ENCODE measurements at regions not wholly inside any gene's neighbourhood (a gene's known extent, or its start where the extent isn't known, plus 50 kb on each side); places are given as distances from the start of the nearest gene placed in this dataset.

DNA sequence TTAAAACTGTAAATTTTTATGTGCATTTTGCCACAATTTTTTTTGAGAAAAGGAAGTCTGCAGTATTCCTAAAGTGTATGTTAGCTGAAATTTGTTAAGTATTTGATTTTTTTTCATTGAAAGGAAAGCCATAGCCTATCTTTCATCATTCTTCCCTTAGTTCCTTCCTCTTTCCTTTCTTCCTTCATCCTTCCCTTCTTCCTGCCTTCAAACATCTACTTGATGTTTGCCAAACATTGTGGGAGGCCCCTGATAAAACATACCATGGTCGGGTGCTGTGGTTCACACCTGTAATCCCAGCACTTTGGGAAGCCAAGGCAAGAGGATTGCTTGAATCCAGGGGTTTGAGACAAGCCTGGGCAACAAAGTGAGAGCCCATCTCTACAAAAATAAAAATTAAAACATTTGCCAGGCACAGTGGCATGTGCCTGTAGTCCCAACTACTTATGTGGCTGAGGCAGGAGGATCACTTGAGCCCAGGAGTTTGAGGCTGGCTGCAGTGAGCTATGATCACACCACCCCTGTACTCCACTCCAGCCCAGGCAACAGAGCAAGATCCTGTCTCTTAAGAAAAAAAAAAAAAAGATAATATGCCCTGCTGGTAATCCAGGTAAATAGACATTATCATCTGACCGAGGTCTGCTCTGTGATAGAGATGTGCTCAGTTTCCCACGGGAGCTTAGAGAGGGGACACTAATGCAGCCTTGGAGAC, 62.9 kb upstream of the FOXN2 start:
- DNase-seq: no peak

DNA sequence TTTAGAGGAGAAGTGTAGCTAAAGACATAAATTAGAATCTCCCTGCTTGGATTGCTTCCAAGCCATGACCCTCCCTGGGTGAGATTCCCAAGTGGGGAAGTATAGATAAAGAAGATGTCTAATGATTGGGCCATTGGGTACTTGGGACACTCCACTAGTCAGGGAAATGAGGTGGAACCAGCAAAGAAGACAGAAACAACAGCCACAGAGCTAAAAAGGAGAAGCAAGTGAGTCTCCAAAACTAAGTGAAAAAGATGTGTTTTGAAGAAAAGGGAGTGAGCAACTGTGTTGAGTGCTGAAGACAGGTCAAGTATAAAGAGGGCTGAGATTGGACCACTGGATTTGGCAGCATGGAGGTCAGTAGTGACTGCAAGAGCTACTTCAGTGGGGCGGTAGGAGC, 61.2 kb upstream of the FOXN2 start:
- no peak for DNase-seq

DNA sequence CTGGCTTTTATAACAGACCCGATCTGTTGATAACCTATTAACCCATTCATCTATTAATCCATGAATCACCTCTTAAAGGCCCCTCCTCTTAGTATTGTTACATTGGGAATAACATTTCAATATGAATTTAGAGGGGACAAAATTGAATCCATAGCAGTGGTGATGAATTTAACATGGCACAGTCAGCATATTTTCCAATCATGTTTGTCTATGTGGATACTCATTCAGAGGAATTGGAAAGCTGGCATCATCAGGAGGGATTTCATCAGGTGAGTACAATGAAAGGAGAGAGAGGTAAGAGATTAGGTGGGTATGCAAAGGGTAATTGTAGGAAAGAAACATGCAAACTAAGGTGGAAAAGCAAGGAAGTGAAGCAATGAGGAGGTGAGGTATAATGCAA, 59.6 kb upstream of the FOXN2 start:
- no peak for DNase-seq

DNA sequence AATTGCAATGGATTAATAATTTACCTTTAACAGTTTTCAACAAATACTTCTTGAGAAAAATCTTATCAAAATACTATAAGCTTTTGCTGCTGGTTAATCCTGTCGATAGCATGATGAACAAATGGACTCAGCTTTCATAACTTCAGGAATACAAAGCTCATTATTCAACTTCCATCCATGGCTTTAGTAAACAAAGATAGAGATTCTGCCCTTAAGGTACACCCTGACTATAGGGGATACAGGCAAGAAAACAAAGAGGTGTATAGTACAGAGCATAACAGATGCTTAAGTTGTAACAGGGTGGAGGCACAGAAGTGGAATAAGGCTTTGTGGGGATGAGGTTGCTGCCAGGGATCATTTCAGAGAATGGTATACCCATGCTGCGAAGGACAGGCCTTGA, 57.0 kb upstream of the FOXN2 start:
- DNase-seq: no peak

DNA sequence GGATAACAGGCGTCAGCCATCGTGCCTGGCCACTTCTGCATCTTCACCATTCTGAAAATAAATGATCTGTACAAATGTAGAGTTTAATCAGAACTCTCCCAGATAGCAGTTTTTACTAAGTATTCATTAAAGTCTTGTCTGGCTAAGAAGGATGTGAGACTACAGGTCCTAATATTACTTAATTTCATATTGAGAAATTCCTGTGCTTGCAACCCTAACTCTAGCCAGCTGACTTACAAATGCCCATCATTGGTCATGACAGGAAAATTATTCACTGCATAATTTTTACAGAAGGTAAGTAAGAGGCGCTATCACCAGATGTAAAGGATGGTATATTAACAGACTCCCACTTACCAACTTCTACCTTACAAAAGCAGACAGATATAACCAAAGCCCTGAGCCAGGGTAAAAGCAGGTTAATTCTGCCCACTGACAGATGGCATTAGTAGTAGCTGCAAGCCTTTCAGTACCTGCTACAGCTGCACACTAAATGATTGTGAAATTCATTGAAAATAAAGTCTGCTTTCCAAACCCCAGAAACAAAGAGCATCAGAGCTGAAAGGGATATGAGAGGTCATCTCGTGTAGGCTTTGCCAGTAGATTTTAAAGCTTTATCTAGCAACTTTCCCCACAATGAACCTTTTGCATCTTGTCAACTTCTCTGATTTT, 55.9 kb upstream of the FOXN2 start:
- no peak for DNase-seq

DNA sequence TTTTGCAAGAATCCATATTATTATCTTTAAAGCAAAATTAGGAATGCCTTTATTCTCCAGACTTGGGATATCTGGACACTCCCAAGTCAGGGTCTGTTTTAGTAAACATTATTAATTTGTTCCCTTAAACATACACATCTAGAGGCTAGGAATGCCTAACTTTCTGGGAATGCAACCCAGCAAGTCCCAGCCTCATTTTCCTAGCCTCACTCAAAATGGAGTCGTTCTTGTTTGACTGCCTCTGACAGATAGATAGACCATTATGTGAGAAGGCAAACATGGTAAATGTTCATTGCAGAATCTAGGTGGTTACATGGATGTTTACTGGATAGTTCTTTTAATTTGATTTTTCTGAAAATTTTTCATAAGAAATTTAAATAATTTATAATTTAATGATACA, 54.7 kb upstream of the FOXN2 start:
- no peak for DNase-seq

DNA sequence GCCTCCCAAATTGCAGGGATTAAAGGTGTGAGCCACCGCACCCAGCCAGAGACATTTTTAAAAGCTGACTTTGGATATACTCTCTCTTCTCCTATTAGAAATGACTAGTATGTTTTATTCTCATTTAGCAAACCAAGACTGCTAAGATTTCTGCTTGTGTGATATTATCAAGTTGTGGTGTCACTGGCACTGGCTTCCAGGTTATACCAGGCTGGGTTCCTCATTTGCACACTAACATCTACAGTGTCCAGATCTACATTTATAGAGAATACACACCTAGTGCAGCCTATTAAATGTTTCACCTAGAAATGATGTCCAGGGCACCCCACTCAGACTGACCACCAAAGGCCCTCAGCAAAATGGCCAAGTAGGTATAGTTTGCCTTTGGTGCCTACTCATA, 49.9 kb upstream of the FOXN2 start:
- no peak for DNase-seq
